Thyroid gland (tissue), 4 donors: ENCODE measurements at regions not wholly inside any gene's neighbourhood (a gene's known extent, or its start where the extent isn't known, plus 50 kb on each side); places are given as distances from the start of the nearest gene placed in this dataset.

ENCODE experiments used
- CTCF ChIP-seq, 6 experiments: fragments of 200-600 bp in 3 of 6; fragments of 450-650 bp in 3 of 6; sonication (generic) in 3 of 6; IDR thresholded peaks; one replicate each; pipeline ENCODE4 v1.5.1; 2016 to 2019; ENCODE audit warnings: antibody characterized with exemption in 6 of 6, mild to moderate bottlenecking in 2 of 6, inconsistent platforms in 1 of 6, moderate library complexity in 1 of 6
- POLR2A ChIP-seq, 2 donors: fragments of 450-650 bp; IDR thresholded peaks; one replicate each; pipeline ENCODE4 v1.6.1; 2017; ENCODE audit warnings: antibody characterized with exemption in 2 of 2, mild to moderate bottlenecking in 2 of 2, moderate library complexity in 1 of 2

- TF ChIP-seq CTCF (IDR thresholded peaks at IDR 0.05): no peak
- TF ChIP-seq POLR2A (IDR thresholded peaks at IDR 0.05): no peak
These were observed 136.1 kb upstream of the NOX3 start for GRCh38 chr6:155591741-155592140.
